ENCODE measurements at regions not wholly inside any gene's neighbourhood (a gene's known extent, or its start where the extent isn't known, plus 50 kb on each side); places are given as distances from the start of the nearest gene placed in this dataset.

DNA sequence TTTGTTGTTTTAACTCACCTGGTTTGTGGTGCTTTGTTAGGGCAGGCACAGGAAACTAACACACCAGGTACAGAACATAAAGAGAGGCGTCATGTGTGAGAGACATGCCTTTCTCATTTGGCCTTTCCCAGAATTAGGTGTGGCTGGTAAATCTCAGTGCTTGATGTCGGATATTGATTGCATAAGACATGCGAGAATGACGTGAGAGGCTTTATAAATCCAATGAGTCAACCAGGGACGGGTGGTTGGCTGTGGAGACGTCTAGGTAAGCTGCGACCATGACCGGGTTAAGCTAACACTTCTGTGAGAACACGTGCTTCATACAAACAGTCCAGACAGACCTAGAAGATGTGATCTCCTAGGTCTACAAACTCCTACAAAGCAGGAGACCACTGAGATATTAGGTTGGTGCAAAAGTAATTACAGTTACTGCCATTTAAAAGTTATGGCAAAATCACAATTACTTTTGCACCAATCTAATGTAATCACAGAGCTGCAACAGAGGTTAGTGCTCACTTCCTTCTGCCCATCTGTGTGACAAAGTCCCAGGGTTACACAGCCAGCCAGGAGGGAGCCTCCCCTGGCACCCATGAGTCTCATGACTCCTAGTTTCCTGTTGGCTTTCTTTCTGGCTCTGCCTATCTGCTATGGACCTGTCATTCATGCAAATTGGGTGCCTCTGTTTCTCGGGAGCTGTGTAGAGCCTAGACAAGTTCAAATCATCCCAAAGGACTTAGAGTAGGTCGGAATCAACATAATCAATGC is 98.9 kb upstream of the ATP8B1 start:
- Histone ChIP-seq H4K91ac (ENCODE audit: insufficient read length, low read depth, low read length) (no peak overlapping the region), H3K27ac (ENCODE audit: insufficient read length, low read depth, low read length) (no peak overlapping the region), H2BK5ac (ENCODE audit: insufficient read length, low read length) (no peak overlapping the region), H3K9me3 (ENCODE audit: control insufficient read depth, low read depth, low read length) (no peaks in the 10 kb centered on the region), H2BK120ac (ENCODE audit: low read depth, low read length, poor library complexity, severe bottlenecking) (no peak overlapping the region), H3K4me1 (ENCODE audit: insufficient read depth, low read length) (no peaks in the 10 kb centered on the region), H2BK12ac (ENCODE audit: insufficient read length, low read depth, low read length) (no peak overlapping the region), H3K4me2 (ENCODE audit: insufficient read depth, insufficient read length, low read length) (no peak overlapping the region), H3K79me1 (ENCODE audit: insufficient read depth, low read depth, low read length, poor library complexity, severe bottlenecking) (no peaks in the 10 kb centered on the region), H3K14ac (ENCODE audit: insufficient read depth, low read length) (no peak overlapping the region), H2BK20ac (ENCODE audit: low read depth, low read length, poor library complexity, severe bottlenecking) (no peak overlapping the region), H3T11ph (ENCODE audit: low read length) (no peak overlapping the region), H3K4ac (ENCODE audit: low read depth, low read length) (no peak overlapping the region), H4K5ac (ENCODE audit: insufficient read length, low read depth, low read length) (no peak overlapping the region), H3K9ac (ENCODE audit: extremely low read depth, insufficient read length, low read length) (no peak overlapping the region), H2AK5ac (ENCODE audit: insufficient read length, low read length) (no peak overlapping the region), H2AFZ (ENCODE audit: low read length) (no peak overlapping the region), H2BK15ac (ENCODE audit: low read depth, low read length) (no peak overlapping the region), H4K20me1 (ENCODE audit: control insufficient read depth, insufficient read depth, insufficient read length) (no peaks in the 10 kb centered on the region), H3K23me2 (ENCODE audit: insufficient read length, low read depth, low read length, poor library complexity, severe bottlenecking) (no peaks in the 10 kb centered on the region), H3K27me3 (ENCODE audit: insufficient read depth, low read length) (no peaks in the 10 kb centered on the region), H3K79me2 (ENCODE audit: insufficient read depth, low read length) (no peaks in the 10 kb centered on the region), H4K8ac (replicated peaks; ENCODE audit: insufficient read length, low read depth, low read length) (no peak overlapping the region), H3K23ac (ENCODE audit: insufficient read length, low read depth, low read length) (no peak overlapping the region), H3K18ac (ENCODE audit: insufficient read length, low read depth, low read length) (no peak overlapping the region), H3K56ac (ENCODE audit: insufficient read length, low read depth, low read length) (no peak overlapping the region)
- Mint-ChIP-seq H3K4me3 (no peak overlapping the region), H3K27me3 (ENCODE audit: low read depth) (peaks cover 3% of the 10 kb centered on the region; the same call in 1 of the 2 replicates), H3K9me3 (no peaks in the 10 kb centered on the region), H3K36me3 (ENCODE audit: insufficient read depth in 1 of 3, low read depth in 3 of 3) (no peaks in the 10 kb centered on the region), H3K4me1 (peaks cover 4 to 6% of the 10 kb centered on the region in 2 experiments), H3K27ac (no peak overlapping the region)
- WGBS (ENCODE audit: extremely low coverage, insufficient read length, low lambda C conversion rate), result no CpG with 5 or more reads among the region's 11 CpGs
- DNase-seq, result no peak
- TF ChIP-seq, protein P1, sequence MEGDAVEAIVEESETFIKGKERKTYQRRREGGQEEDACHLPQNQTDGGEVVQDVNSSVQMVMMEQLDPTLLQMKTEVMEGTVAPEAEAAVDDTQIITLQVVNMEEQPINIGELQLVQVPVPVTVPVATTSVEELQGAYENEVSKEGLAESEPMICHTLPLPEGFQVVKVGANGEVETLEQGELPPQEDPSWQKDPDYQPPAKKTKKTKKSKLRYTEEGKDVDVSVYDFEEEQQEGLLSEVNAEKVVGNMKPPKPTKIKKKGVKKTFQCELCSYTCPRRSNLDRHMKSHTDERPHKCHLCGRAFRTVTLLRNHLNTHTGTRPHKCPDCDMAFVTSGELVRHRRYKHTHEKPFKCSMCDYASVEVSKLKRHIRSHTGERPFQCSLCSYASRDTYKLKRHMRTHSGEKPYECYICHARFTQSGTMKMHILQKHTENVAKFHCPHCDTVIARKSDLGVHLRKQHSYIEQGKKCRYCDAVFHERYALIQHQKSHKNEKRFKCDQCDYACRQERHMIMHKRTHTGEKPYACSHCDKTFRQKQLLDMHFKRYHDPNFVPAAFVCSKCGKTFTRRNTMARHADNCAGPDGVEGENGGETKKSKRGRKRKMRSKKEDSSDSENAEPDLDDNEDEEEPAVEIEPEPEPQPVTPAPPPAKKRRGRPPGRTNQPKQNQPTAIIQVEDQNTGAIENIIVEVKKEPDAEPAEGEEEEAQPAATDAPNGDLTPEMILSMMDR (conservative IDR thresholded peaks at IDR 0.05), result no peak

All from H9 (cell line).